ENCODE measurements at regions not wholly inside any gene's neighbourhood (a gene's known extent, or its start where the extent isn't known, plus 50 kb on each side); places are given as distances from the start of the nearest gene placed in this dataset.

GRCh38 chr16:49910541-49911071, 54.7 kb upstream of the ZNF423 start:
- DNase-seq, result no peak

GRCh38 chr16:49911430-49911829, 55.5 kb upstream of the ZNF423 start:
- no peak for DNase-seq

- no peak for DNase-seq
Measured at GRCh38 chr16:49912721-49913120, 56.8 kb upstream of the ZNF423 start.

- no peak for DNase-seq
Measured at GRCh38 chr16:49913720-49914119, 57.8 kb upstream of the ZNF423 start.

GRCh38 chr16:49914657-49915056, 58.7 kb upstream of the ZNF423 start:
- DNase-seq, result peak; percentile 37

- peak; percentile 9 for DNase-seq
Measured at GRCh38 chr16:49918257-49918656, 62.3 kb upstream of the ZNF423 start.

GRCh38 chr16:49919327-49919726, 63.4 kb upstream of the ZNF423 start:
- no peak for DNase-seq

GRCh38 chr16:49920397-49920796, 64.5 kb upstream of the ZNF423 start:
- DNase-seq, result no peak

GRCh38 chr16:49921106-49921505, 65.2 kb upstream of the ZNF423 start:
- no peak for DNase-seq

- DNase-seq, result peak; percentile 67
Measured at GRCh38 chr16:49921791-49922456, 66.0 kb upstream of the ZNF423 start.

- no peak for DNase-seq
Measured at GRCh38 chr16:49923411-49923810, 67.5 kb upstream of the ZNF423 start.

GRCh38 chr16:49924078-49924477, 68.2 kb upstream of the ZNF423 start:
- DNase-seq, result no peak

- no peak for DNase-seq
Measured at GRCh38 chr16:49926941-49927340, 71.0 kb upstream of the ZNF423 start.

GRCh38 chr16:49928176-49929041, 72.5 kb upstream of the ZNF423 start:
- no peak for DNase-seq

GRCh38 chr16:49929626-49930025, 73.7 kb upstream of the ZNF423 start:
- no peak for DNase-seq

GRCh38 chr16:49930841-49931240, 74.9 kb upstream of the ZNF423 start:
- DNase-seq, result no peak

GRCh38 chr16:49931266-49931665, 75.4 kb upstream of the ZNF423 start:
- DNase-seq, result no peak

GRCh38 chr16:49931916-49932315, 76.0 kb upstream of the ZNF423 start:
- DNase-seq, result no peak

GRCh38 chr16:49932434-49932833, 76.5 kb upstream of the ZNF423 start:
- no peak for DNase-seq

- DNase-seq, result no peak
Measured at GRCh38 chr16:49932946-49933345, 77.0 kb upstream of the ZNF423 start.

- DNase-seq, result no peak
Measured at GRCh38 chr16:49936791-49937190, 80.9 kb upstream of the ZNF423 start.

- DNase-seq, result no peak
Measured at GRCh38 chr16:49937886-49938285, 82.0 kb upstream of the ZNF423 start.

GRCh38 chr16:49939495-49939894, 83.6 kb upstream of the ZNF423 start:
- no peak for DNase-seq
